HG02610 (cell line): ENCODE measurements at regions not wholly inside any gene's neighbourhood (a gene's known extent, or its start where the extent isn't known, plus 50 kb on each side); places are given as distances from the start of the nearest gene placed in this dataset.
A peak's percentile ranks its signal among the peaks of the same experiment; 100 is the strongest.

Experiments
- ATAC-seq: cut with Tn5 transposase; IDR thresholded peaks from one replicate; pipeline ENCODE4 v1.9.1; 2021; ENCODE audit warnings: mild to moderate bottlenecking, moderate library complexity; ENCODE audit not compliant: unreplicated experiment

DNA sequence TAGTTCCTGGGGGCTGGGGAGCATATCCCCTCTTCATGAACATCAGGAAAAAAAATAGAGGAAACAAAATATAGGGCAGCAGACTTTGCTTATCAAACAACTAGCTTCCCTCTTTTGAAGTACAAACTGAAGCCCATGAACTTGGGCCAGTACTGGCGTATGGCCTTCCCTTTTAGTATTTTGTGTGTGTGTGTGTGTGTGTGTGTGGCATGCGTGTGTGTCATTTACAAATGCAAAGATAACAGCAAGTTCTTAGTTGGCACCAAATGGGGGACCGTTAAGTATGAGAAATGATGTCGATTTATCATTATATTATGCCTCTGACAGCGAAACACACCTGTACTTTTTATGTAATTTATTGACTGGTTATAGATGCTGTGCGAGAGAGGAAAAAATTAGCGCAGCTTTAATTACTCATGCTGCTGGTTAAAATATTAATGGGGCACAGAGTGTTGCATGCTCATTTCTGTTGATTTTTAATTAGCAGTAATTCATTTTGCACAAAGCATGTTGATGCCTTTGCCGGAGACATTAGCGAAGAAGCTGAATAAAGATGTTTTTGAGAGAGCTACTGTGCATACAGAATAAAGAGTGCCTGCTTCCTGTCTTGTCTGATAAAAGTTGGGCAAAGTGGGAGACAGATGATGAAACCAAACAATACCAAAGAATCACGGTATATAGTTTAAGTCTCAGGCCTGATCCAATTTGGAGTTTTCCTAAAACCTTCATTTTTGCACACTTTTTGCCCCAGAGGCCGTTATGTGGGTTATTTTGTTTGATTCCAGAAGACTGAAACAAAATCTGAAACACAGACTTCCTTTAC, 297.1 kb downstream of the SATB1 start:
- no peak for ATAC-seq

GRCh38 chr3:18127174-18127858, 297.8 kb downstream of the SATB1 start:
- peak; percentile 95 for ATAC-seq

DNA sequence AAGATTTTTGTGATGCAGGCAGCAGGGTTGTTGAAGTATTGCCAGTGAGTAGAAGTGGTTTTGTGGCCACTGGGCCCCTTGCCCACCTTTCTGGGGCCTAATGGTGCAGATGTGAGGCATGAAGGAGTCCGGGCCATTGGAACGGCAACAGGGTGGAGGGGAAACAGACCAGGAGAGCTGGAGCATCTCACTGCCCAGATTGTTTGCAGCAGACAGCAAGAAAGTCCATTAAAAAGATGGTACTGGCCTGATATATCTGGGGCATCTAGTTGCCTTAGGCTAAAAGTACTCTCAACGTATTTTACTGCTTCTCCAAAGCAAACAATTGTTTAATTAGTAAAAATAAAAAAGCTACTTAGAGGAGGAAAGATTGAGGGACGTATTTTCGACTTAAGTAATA, 298.4 kb downstream of the SATB1 start:
- no peak for ATAC-seq

DNA sequence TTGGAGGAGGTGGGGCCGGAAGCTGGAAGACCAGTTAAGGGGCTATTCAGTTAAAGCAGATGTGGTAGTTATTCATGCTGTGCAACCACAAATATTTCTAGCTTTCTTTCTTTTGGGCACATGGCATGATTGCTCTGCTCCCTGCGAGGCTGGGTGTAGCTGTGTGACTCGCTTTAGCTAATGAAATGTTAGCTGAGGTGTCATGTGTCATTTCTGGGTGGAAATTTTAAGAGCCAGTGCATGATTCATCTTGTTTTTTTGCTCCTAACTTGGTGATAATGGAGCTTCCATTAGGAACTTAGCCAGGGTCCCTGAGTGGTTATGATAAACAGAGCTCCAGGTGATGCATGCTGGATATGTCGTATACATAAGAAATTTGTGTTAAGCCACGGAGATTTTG, 300.6 kb downstream of the SATB1 start:
- ATAC-seq = no peak

DNA sequence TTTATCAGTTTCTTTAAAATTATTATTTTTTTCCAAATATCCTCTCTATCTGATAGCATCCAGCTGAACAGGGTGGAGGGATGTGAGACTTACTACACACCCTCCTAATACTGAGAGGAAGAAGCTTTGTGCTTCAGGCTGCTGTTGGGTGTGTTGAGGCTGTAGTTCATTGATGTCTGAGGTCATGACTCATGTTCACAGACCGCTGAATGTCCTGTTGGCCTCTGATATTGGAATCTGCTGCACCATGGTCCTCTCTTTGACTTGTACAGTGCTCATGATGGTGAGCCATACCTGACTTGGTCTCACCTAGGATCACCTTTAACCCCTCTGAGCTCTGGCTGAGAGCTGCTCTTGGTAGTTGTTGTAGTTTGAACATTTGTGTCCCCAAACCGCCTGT, 302.9 kb downstream of the SATB1 start:
- no peak for ATAC-seq

DNA sequence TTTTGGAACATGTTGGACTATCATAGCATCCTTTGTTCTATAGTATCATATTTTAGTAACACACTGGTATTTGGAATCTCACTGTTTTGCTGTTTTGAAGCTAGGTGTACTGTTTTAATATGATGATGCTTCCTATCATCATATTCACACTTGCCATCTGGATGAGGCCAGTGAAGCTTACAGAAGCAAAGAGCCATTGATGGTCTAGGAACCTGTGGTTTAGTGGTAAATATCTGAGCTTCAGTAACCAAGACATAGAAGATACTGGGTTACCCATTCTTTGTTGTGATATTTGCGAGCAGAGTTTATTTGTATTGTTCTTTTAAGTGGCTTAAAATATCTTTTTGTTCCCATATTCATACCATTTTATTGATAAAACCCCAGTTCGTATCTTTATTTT, 304.1 kb downstream of the SATB1 start:
- ATAC-seq = no peak

- no peak for ATAC-seq
Observed at GRCh38 chr3:18119866-18120265, 305.3 kb downstream of the SATB1 start.

DNA sequence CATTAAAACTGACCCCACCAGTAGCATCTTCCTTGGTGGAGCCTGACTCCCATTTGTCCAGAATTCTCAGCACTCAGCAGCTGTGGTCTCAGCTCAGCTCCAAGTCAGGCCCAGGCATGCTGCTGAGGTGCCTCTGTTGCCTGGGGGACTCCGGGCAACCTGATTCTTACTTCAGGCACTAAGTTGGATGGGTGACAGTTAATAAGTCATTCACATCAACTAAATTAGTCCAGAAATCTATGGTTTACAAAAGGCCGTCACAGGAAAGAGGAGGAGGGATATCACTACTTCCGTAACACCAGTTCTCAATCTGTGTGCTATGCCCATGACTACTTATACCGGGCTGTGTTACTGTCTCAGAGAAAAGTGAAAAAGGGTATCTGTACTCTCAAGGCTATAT, 310.2 kb downstream of the SATB1 start:
- no peak for ATAC-seq

DNA sequence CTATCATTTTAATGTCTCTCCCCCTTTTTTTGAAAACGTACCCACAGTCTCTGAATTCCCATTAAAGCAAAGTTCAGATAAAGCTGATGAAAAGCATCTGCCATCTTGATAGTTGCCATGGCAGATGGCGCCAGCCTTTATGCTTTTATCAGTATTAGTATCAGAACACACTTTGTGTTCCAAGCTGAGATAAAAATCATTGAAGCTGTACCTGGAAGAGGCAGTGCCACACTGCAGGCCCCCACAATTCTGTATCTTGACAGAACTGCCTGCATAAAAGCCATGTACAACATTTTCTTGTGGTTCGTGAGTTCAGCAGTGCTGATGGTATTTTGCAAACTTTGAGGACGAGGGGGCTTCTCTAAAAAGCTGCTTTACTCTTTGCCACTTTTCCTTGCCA, 311.7 kb downstream of the SATB1 start:
- ATAC-seq = no peak

GRCh38 chr3:18112674-18113375, 312.3 kb downstream of the SATB1 start:
- ATAC-seq = no peak

DNA sequence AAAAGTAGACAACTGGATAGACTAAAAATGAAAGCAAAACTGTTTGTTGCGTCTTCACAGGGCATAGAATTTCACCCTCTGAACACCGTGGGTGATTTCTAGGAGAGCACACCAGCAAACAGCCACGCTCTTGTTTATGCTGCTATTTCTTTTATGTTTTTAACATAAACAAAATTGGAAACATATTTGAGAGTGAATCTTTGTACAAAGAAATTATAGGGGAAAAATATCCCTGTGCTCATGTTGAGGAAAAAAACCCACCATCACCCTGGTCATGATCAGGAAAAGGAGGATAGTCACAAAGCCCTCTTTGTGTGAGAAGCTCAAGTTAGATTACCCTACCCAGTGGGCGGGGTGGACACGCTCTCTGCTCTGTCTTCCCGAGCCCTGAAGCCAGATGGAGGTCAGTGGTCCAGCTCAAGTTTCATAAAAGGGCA, 313.3 kb downstream of the SATB1 start:
- peak; percentile 88 for ATAC-seq

DNA sequence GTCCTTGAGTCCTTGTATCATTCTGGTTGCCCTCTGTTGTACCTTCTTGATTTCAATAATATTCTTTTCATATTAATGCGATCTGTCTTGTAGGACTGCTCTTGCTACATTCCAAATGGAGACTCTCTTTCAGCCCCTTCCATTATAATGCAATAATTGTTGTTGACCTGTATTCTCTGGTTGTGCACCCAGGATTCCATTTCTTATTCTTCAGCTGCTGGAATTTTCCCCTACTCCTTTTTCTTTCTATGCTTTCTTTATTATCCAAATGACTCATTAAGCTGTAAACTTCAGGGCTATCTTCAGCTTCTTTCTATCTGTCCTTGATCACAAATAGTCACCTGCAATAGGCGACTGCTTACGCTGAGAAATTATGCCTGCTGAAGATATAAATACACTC, 321.5 kb downstream of the SATB1 start:
- ATAC-seq = no peak

DNA sequence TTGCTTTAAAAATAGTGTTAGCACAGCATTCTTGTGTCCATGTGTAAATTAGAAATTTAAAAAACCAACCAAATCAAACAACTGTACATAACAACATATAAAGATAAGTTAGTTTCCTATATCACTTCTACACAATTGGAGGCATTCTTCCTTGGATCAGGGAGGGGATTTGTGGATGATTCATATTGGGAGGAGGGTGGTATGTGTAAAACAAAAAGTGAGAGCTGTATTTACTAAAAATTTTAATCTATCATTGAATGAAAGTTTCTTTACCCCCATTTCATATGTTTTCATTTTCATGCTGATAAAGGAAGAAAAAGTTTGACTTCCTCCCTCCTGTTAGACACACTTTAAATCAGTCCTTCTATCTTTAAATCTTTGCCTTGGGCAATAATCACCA, 325.0 kb downstream of the SATB1 start:
- ATAC-seq = no peak

- ATAC-seq = no peak
Observed at GRCh38 chr3:18099611-18100010, 325.5 kb downstream of the SATB1 start.

- no peak for ATAC-seq
Observed at GRCh38 chr3:18098960-18099587, 326.1 kb downstream of the SATB1 start.

GRCh38 chr3:18097989-18098388, 327.1 kb downstream of the SATB1 start:
- no peak for ATAC-seq

DNA sequence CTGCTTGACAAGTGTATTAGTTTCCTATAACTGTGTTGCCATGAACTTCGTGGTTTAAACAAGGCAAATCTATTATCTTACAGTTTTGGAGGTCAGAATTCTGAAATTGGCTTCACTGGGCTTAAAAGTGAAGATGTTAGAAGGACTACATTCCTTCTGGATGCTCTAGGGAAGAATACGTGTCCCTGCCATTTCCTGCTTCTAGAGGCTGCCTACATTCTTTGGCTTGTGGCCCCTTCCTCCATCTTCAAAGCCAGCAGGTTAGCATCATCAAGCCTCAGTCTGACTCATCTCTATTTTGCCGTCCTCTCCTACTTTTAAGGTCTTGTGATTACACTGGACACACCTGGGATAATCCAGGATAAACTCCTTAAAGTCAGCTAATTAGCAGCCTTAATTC, 327.7 kb downstream of the SATB1 start:
- ATAC-seq = no peak

DNA sequence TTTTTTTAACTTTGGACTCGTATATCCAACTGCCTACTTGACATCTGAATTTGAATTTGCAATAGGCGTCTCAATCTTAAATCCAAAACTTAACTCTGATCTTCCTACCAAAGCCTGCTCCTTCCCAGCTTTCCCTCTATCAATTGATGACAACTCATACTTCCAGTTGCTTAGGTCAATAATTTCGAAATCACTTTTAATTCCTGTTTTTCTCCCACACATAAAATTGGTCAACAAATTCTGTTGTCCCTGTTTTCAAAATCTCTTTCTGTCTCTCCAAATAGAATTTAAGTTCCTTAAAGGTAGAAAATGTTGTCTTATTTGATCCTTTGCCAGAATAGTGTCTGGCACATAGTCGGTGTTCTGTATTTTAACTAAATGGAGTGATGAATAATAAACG, 332.4 kb downstream of the SATB1 start:
- no peak for ATAC-seq

DNA sequence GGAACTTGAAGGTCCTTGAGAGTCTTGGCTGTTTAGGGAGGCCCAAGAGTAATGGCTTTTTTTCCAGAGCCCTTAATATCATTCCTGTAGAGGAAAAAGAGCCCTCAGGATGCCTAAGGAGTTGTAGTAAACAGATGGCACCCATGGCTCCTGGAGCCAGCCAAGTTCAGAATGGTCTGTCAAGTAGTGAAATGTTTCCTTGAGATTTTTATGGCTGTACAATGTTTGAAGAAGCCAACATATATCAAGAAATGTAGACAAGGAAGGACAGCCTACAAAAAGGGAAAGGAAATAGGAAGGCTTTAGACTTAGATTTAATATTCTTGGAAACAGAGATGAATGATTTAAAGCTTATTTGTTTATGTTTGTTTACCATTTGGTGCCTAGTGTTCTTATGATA, 334.8 kb downstream of the SATB1 start:
- ATAC-seq = no peak

- no peak for ATAC-seq
Observed at GRCh38 chr3:18087988-18088387, 337.2 kb downstream of the SATB1 start.

- ATAC-seq = no peak
Observed at GRCh38 chr3:18086760-18087159, 338.4 kb downstream of the SATB1 start.
